GM18499 (cell line): ENCODE measurements at regions not wholly inside any gene's neighbourhood (a gene's known extent, or its start where the extent isn't known, plus 50 kb on each side); places are given as distances from the start of the nearest gene placed in this dataset.
"Not testable (repeated sequence)": the region's sequence is repeated elsewhere in the genome, so short reads cannot be mapped to it uniquely, and the experiment has no call there.

Experiments used
- ATAC-seq: cut with Tn5 transposase; IDR thresholded peaks from one replicate; pipeline ENCODE4 v1.9.1; 2021; ENCODE audit warnings: moderate number of reproducible peaks; ENCODE audit not compliant: insufficient read depth, unreplicated experiment

DNA sequence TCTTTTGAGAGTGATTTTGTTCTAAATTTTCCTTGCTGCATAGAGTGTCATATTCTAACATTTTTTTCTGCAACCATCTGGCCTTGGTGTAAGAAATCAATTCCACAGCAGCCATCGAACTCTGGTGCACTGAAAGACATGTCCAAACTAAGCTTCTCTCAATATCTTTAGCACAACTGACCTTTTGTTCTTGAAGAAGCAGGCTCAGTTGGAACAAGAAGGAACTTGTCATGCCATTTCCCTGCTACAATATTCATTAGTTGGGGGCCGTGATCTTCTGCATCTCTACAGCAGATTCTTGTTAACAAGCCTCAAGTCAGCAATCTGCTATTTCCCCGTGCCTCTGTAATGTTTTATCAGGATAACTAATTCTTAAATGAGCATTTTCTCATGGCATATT, 1305.6 kb downstream of the CDH11 start:
- no peak for ATAC-seq

GRCh38 chr16:63813862-63814261, 1308.0 kb downstream of the CDH11 start:
- no peak for ATAC-seq

DNA sequence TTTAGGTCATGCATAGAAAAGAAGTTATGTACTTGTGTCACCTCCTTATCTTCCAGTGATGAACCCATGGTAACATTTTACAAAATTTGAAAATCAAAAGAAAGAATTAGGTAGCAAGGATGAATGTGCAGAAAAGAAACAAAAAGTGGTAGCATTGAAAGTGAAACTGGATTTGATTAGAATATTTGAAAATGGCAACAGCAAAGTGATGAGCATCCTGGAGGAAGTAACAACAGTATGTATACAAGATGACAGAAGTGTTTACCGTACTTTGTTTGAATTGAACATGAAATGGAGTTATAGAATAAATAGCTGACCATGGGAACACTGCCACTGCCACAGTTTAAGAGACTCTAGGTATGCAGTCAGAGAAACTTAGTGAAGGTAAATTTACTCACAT, 1313.1 kb downstream of the CDH11 start:
- ATAC-seq: no peak

DNA sequence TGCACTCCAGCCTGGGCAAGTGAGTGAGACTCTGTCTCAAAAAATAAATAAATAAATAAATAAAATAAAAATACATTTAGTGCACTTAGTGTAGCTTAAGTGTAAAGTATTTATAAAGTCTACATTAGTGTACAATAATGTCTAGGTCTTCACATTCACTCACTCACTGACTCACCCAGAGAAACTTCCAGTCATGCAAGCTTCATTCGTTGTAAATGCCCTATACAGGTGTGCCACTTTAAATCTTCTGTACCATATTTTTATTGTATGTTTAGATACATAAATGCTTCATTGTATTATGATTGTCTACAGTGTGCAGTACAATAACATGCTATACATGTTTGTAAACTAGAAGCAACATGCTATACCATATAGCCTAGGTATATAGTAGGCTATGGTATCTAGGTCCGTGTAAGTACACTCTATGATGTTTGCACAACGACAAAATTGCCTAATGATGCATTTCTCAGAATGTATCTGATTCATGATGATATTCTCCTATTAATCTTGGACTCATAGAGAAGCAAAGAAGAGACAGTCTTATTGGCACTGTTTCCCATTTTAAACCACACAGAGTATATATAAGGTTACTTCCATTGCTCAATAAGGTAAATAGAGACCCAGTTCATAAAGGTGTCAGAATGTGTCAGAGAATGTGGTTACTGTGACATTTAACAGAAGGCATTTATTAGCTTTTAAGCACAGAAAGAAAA, 1314.9 kb downstream of the CDH11 start:
- ATAC-seq: no peak

DNA sequence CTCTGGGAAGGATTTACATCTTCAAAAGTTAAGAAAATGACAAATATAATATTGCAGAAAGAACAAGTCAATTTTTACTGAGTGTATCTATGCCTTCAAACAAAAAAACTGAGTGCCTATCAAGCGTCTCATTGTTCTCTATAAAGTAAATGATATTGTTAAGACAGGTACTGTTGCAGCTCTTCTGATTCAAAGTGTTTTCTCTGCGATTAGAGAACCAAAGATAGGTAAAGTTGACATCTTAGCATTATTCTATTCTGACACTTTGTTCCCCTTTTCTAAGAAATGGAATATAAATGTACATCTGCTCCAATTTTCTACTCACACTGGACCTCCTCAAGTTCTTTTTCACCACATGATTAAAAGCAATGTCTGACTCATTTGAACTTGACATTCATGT, 1317.7 kb downstream of the CDH11 start:
- no peak for ATAC-seq

- ATAC-seq: no peak
Observed at GRCh38 chr16:63789603-63790002, 1332.3 kb downstream of the CDH11 start.

GRCh38 chr16:63787014-63787413, 1334.8 kb downstream of the CDH11 start:
- no peak for ATAC-seq

DNA sequence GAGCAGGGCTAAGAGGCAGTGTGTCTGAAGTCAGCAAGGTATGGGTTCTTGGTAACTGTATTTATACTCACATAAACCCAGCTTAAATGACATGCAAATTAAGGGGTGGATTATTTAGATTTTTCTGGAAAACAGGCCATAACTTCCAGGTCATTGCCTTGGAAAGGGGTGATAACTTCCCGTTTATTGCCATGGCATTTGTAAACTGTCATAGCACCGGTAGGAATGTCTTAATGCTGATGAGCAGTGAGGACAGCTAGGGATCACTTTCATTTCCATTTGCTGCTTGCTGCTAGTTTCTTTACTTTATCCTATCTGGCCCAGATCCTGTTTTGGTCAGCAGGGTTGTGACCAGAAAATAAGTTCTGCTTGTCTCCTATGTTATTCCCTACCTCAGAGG, 1336.7 kb downstream of the CDH11 start:
- ATAC-seq: no peak

- no peak for ATAC-seq
Observed at GRCh38 chr16:63776437-63776836, 1345.4 kb downstream of the CDH11 start.

DNA sequence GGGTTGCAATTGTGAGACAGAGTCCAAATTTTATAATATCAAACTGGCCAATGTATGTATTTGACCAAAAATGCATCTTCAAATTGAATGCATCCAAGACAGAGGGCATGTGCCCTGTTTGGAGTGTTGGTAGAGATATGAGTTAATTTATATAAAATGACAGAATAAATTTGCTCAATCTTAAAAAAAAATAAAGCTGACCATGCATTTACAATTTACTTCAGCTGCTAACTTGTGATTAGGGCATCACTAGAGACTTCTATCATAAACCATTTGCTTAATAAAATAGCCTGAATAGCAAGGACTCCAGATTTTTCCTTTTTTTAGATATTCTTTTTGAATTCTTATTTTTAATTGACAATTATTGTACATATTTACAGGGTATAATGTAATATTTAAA, 1345.8 kb downstream of the CDH11 start:
- no peak for ATAC-seq

DNA sequence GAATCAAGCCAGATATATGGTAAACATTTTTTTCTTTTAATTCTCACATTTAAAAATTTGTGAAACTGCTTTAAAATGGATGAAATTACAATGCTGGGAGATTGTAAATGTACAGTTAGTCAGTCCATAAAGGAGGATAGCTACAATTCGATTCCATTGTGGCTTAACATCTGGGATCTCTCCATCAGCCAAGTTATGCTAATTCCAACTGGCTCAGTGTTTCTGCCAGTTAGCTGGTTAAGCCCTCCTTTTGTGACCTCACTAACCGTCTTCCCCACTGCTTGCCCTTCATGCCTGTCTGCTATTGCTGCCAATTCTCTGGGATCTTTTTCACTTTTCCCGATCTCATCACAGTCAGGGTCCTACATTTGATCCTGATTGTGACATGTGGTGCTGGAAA, 1347.6 kb downstream of the CDH11 start:
- ATAC-seq: no peak

DNA sequence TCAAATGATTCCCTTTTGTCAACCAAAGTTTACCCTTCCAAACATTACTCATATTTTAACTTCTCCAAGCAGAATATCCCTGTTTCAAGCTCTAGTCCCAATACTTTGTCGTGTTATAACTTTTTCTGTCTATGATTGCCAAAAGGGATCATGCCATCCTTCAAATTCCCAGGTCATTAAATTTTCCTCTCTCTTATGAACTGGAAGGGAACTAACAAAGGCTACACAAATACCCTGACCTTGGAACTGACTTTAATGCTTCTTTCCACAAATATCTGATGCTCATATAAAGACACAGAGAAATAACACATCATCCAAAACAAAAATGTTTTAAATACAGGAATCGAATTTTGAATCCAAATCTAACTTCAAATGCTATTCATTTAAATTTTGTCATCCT, 1352.7 kb downstream of the CDH11 start:
- ATAC-seq: no peak

GRCh38 chr16:63760246-63760645, 1361.6 kb downstream of the CDH11 start:
- ATAC-seq: not testable (repeated sequence)

DNA sequence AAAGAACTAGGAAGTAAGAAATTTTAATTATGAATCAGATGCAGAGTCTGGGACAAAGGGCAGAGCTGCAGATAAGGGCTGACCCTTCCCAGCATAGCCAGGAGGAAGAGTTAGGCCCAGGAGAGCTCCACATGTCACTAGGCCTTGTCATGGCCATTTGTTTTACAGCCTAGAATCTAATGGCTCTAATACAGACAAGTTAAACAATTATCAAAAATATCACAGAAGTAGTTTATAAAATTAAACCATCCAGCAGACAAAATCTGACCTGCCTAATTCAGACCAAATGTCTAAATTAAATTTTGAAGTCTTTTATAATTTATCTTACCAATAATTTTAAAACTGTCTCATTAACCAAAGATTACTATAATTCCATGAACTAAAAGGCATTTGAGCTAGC, 1369.5 kb downstream of the CDH11 start:
- no peak for ATAC-seq

DNA sequence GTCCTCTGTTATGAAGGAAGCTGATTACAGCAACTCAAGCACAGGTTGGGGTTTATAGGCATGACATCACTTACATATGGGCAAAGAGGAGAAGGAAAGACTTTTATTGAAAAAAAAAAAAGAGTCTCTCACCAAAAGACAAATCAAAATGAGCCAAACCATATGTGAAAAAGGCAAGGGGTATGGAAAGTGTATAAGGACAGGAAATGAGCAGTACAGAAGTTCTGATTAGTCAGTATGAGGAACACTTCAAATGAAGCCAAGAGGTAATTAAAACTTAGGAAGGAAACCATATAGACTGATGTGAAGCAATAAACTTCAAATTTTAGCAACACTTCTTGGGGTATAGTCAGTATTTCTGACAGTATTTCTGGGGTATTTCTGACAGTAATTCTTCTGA, 1372.6 kb downstream of the CDH11 start:
- ATAC-seq: no peak

DNA sequence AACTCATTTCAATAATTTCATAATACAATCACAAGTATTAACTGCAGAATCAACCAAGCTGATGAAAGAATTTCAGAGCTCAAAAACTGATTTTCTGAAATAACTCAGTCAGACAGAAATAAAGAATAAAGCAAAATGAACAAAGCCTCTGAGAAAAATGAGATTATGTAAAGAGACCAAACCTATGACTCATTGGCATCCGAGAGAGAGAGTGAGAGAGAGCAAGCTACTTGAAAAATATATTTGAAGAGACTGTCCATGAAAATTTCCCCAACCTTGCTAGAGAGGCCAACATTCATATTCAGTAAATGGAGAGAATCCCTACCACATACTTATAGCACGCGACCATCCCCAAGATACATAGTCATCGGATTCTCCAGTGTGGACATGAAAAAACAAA, 1376.4 kb downstream of the CDH11 start:
- no peak for ATAC-seq

DNA sequence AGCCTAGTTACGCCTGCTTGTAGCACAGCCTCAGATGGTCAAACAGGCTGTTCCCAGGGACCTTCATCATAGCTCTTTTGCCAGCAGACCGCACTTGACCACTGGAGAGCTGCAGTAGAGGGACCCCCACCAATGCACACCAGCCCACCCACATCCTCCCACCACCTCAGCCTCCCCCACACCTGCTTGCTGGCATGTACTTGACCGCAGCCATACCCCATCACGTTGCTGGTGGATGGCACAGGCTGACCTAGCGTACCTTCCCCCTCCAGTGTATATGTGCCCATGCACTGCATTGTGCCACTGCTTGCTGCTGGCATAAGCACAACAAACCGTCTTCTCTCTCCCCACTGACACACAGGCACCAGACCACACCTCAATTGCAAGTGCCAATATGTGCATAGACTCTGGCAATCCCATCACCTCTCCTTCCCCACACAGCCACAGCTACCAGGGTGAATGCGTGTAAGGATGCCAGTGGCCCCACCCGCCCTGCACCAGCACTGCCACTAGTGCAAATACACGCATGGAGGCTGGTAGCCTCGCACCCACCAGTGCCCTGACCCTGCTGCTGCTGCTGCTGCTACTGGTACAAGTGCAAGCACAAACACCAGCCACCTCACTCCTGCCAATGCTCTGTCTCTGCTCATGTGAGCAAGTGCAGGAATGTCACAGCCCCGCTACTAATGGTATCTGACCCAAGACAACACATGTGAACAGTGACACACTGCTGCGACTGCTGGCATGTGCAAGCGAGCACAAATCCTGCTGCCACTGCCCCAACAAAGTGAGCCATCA, 1377.6 kb downstream of the CDH11 start:
- ATAC-seq: no peak

DNA sequence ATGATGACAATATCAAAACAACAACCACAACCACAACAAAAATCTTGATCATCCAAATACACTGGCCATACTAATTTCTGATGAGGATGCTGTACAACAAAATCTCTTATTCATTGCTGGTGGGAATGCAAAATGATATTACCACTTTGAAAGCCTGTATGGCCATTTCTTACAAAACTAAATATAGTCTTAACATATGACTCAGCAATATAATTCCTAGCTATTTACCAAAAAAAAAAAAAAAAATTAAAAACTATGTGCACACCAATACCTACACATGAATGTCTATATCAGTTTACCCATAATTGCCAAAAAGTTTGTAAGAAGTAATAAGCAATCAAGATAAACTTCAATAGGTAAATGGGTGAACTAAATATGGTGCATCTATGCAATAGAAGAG, 1379.7 kb downstream of the CDH11 start:
- no peak for ATAC-seq

GRCh38 chr16:63737633-63738032, 1384.2 kb downstream of the CDH11 start:
- ATAC-seq: no peak

- ATAC-seq: no peak
Observed at GRCh38 chr16:63735456-63735855, 1386.4 kb downstream of the CDH11 start.

DNA sequence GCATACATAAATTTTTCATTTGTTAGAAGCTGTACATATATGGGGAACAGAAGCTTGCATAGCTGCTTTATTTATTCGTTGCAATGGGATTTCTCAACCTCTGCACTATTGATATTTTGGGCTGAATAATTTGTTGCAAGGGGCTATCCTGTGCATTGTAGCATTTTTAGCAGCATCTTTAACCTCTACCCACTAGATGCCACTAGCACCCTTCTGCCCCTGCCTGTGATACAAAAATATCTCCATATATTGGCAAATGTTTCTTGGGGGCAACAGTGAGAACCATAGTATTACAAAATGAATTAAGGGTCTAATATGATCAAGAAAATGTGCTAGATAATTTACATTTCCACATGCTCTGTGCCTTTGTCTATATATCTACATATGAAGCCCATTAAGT, 1401.0 kb downstream of the CDH11 start:
- ATAC-seq: no peak

GRCh38 chr16:63719926-63720325, 1401.9 kb downstream of the CDH11 start:
- no peak for ATAC-seq
